HepG2 (cell line): ENCODE measurements at regions not wholly inside any gene's neighbourhood (a gene's known extent, or its start where the extent isn't known, plus 50 kb on each side); places are given as distances from the start of the nearest gene placed in this dataset.

ENCODE experiments used
- ATF3 ChIP-seq: sonication (generic); formaldehyde crosslinking; IDR thresholded peaks from 2 replicates; pipeline ENCODE4 v1.4.0; 2020; ENCODE audit warnings: missing genetic modification reagents
- CBX5 ChIP-seq: sonication (generic); formaldehyde crosslinking; IDR thresholded peaks from 2 replicates; pipeline ENCODE4 v1.4.0; 2020; ENCODE audit warnings: missing genetic modification reagents, borderline replicate concordance
- CTCF ChIP-seq: sonication (generic); formaldehyde crosslinking; IDR thresholded peaks from 2 replicates; pipeline ENCODE4 v1.5.0; 2020; ENCODE audit warnings: mild to moderate bottlenecking, missing genetic modification reagents, moderate library complexity
- POLR2A ChIP-seq, 2 experiments: IDR thresholded peaks; 2 replicates each; pipeline ENCODE4 v1.6.1; 2011; ENCODE audit warnings: low read depth in 2 of 2, low read length in 2 of 2, mild to moderate bottlenecking in 1 of 2, moderate library complexity in 1 of 2; ENCODE audit not compliant: insufficient read depth in 1 of 2

- TF ChIP-seq ATF3 (CRISPR knock-in tag) (no peak), POLR2A (IDR thresholded peaks at IDR 0.05; ENCODE audit: insufficient read depth in 1 of 2, low read depth in 2 of 2, low read length in 2 of 2) (no peak), CTCF (CRISPR knock-in tag) (no peak), CBX5 (CRISPR knock-in tag) (no peak)
These were observed 69.9 kb downstream of the HYCC1 start for GRCh38 chr7:22944022-22944421.
